ENCODE measurements at regions not wholly inside any gene's neighbourhood (a gene's known extent, or its start where the extent isn't known, plus 50 kb on each side); places are given as distances from the start of the nearest gene placed in this dataset.

DNA sequence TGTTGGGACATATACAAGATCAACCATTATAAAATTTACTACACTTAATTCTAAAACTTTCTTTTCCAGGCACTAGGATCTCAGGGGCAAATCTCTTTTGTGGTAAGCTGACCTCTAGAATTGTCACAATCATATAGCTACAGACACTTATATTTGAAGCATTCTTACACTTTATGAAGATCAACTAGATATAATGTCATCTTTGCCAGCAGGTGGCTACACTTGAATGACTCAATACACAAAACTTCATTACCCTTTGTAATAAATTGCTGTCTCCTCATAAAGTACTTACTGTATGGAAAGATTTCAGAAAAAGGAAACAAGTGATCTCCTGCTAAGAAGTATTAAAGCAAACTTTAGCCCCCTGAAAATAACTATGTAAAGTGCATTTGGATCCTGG is 77.8 kb downstream of the RDH14 start:
- TF ChIP-seq POLR2A (IDR thresholded peaks at IDR 0.05) = no peak
- TF ChIP-seq, protein P1, sequence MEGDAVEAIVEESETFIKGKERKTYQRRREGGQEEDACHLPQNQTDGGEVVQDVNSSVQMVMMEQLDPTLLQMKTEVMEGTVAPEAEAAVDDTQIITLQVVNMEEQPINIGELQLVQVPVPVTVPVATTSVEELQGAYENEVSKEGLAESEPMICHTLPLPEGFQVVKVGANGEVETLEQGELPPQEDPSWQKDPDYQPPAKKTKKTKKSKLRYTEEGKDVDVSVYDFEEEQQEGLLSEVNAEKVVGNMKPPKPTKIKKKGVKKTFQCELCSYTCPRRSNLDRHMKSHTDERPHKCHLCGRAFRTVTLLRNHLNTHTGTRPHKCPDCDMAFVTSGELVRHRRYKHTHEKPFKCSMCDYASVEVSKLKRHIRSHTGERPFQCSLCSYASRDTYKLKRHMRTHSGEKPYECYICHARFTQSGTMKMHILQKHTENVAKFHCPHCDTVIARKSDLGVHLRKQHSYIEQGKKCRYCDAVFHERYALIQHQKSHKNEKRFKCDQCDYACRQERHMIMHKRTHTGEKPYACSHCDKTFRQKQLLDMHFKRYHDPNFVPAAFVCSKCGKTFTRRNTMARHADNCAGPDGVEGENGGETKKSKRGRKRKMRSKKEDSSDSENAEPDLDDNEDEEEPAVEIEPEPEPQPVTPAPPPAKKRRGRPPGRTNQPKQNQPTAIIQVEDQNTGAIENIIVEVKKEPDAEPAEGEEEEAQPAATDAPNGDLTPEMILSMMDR (IDR thresholded peaks at IDR 0.05) = no peak
